Lung (tissue), 11 donors: ENCODE measurements at regions not wholly inside any gene's neighbourhood (a gene's known extent, or its start where the extent isn't known, plus 50 kb on each side); places are given as distances from the start of the nearest gene placed in this dataset.
A peak's percentile ranks its signal among the peaks of the same experiment; 100 is the strongest.

Source experiments
- ATAC-seq: fragments of 200-7000 bp; cut with Tn5 transposase; one replicate; pipeline ENCODE4 v1.9.1; 2020; ENCODE audit warnings: moderate number of reproducible peaks; ENCODE audit not compliant: insufficient read depth, low FRiP score
- DNase-seq, 3 donors: peaks; one replicate each; pipeline ENCODE4 v3.0.0-alpha.2; 2013 to 2017
- H3K27ac ChIP-seq, 2 donors: one replicate each; pipeline ENCODE4 v1.5.1; 2013; ENCODE audit warnings: mild to moderate bottlenecking in 2 of 2, moderate library complexity in 2 of 2, control low read depth in 1 of 2, inconsistent platforms in 1 of 2, low read depth in 1 of 2, low read length in 1 of 2
- H3K27me3 ChIP-seq, 3 donors: one replicate each; pipeline ENCODE4 v1.5.1; 2013; ENCODE audit warnings: low read length in 2 of 3; ENCODE audit not compliant: control insufficient read depth in 3 of 3, insufficient read depth in 3 of 3
- H3K36me3 ChIP-seq, 4 donors: one replicate each; pipeline ENCODE4 v1.5.1; 2013; ENCODE audit warnings: low read length in 4 of 4, mild to moderate bottlenecking in 1 of 4, moderate library complexity in 1 of 4; ENCODE audit not compliant: control insufficient read depth in 4 of 4, insufficient read depth in 4 of 4
- H3K4me1 ChIP-seq, 5 donors: one replicate each; pipeline ENCODE4 v1.5.1; 2013; ENCODE audit warnings: low read length in 5 of 5, mild to moderate bottlenecking in 2 of 5, moderate library complexity in 1 of 5; ENCODE audit not compliant: control insufficient read depth in 5 of 5, insufficient read depth in 5 of 5
- H3K4me3 ChIP-seq: one replicate; pipeline ENCODE4 v1.5.1; 2013; ENCODE audit warnings: mild to moderate bottlenecking, control low read depth, moderate library complexity
- H3K9ac ChIP-seq, 2 donors: one replicate each; pipeline ENCODE4 v1.5.1; 2013; ENCODE audit warnings: low read length in 2 of 2, control low read depth in 1 of 2; ENCODE audit not compliant: insufficient read depth in 1 of 2
- H3K9me3 ChIP-seq, 4 donors: one replicate each; pipeline ENCODE4 v1.5.1; 2013; ENCODE audit warnings: low read length in 3 of 4, mild to moderate bottlenecking in 1 of 4, moderate library complexity in 1 of 4; ENCODE audit not compliant: control insufficient read depth in 4 of 4, insufficient read depth in 3 of 4
- CTCF ChIP-seq: IDR thresholded peaks from 2 replicates; pipeline ENCODE4 v1.5.1; 2012; ENCODE audit warnings: mild to moderate bottlenecking; ENCODE audit errors: control extremely low read depth, extremely low read depth
- WGBS, 2 donors: extraction: QIAGEN DNeasy Blood & Tissue Kit; methylation state at CpG; one replicate each; pipeline ENCODE4 v1.1.7; 2013; 5-methylcytosine and 5-hydroxymethylcytosine counted together
- donor health status: control.
- donor health status: control.
- donor health status: Bipolar disorder and iron deficiency.
- donor health status: healthy.
- donor health status: DM: yes; HTN: yes; CAD: no.

- H3K9ac ChIP-seq = no peak overlapping the region
- no peaks in the 10 kb centered on the region for H3K36me3 ChIP-seq
- TF ChIP-seq CTCF = no peak
- peak; percentile 46 to 69 (median 58) for DNase-seq
- no peak overlapping the region for H3K27ac ChIP-seq
- no peaks in the 10 kb centered on the region for H3K9me3 ChIP-seq
- no peak for ATAC-seq
- WGBS, 2 donors = 65 to 74% methylated on average over 3 of the region's 3 CpGs
- no peak overlapping the region for H3K4me3 ChIP-seq
- H3K4me1 ChIP-seq = peaks cover 0 to 44% (median 10%) of the 10 kb centered on the region in 5 donors
- peaks cover 0 to 14% (median 4%) of the 10 kb centered on the region in 3 donors for H3K27me3 ChIP-seq
These were observed 54.5 kb upstream of the LAPTM5 start for GRCh38 chr1:30812076-30812475.

GRCh38 chr1:30811187-30811586 is 53.6 kb upstream of the LAPTM5 start:
- ATAC-seq (no peak), DNase-seq (no peak)
- peaks cover 0 to 17% (median 5%) of the 10 kb centered on the region in 3 donors for H3K27me3 ChIP-seq
- H3K4me1 ChIP-seq = peaks cover 0 to 38% (median 7%) of the 10 kb centered on the region in 5 donors
- H3K27ac ChIP-seq = no peak overlapping the region
- H3K9ac ChIP-seq = no peak overlapping the region
- no peak overlapping the region for H3K4me3 ChIP-seq
- H3K9me3 ChIP-seq = no peaks in the 10 kb centered on the region
- TF ChIP-seq CTCF = no peak
- H3K36me3 ChIP-seq = no peaks in the 10 kb centered on the region

- Histone ChIP-seq H3K4me1 (peaks cover 0 to 38% (median 7%) of the 10 kb centered on the region in 5 donors), H3K9ac (no peak overlapping the region), H3K9me3 (no peaks in the 10 kb centered on the region), H3K4me3 (no peak overlapping the region), H3K36me3 (no peaks in the 10 kb centered on the region), H3K27me3 (peaks cover 0 to 14% (median 5%) of the 10 kb centered on the region in 3 donors), H3K27ac (no peak overlapping the region)
- 85 to 87% methylated on average over 12 of the region's 12 CpGs for WGBS, 2 donors
- DNase-seq (no peak), ATAC-seq (no peak)
- TF ChIP-seq CTCF = no peak
These were observed 53.0 kb upstream of the LAPTM5 start for GRCh38 chr1:30810416-30811080.
